Peyer's patch (tissue), 4 donors: ENCODE measurements at regions not wholly inside any gene's neighbourhood (a gene's known extent, or its start where the extent isn't known, plus 50 kb on each side); places are given as distances from the start of the nearest gene placed in this dataset.

ENCODE experiments used
- DNase-seq, 3 donors: peaks; one replicate each; pipeline ENCODE4 v3.0.0-alpha.2; 2017 to 2019
- H3K27ac ChIP-seq, 4 donors: fragments of 200-600 bp; sonication (generic); one replicate each; pipeline ENCODE4 v1.5.1; 2016 to 2019
- H3K27me3 ChIP-seq, 2 donors: fragments of 200-600 bp; sonication (generic); one replicate each; pipeline ENCODE4 v1.5.1; 2019
- H3K36me3 ChIP-seq, 3 donors: fragments of 200-600 bp; sonication (generic); one replicate each; pipeline ENCODE4 v1.5.1; 2016 to 2019
- H3K4me1 ChIP-seq, 4 donors: fragments of 200-600 bp; sonication (generic); one replicate each; pipeline ENCODE4 v1.5.1; 2016 to 2019
- H3K4me3 ChIP-seq, 4 donors: fragments of 200-600 bp; sonication (generic); 1 replicate in 3 of 4; 2 replicates in 1 of 4; pipeline ENCODE4 v1.5.1; 2016 to 2019; ENCODE audit warnings: mild to moderate bottlenecking in 1 of 4
- H3K9me3 ChIP-seq, 4 donors: fragments of 200-600 bp; sonication (generic); one replicate each; pipeline ENCODE4 v1.5.1; 2016 to 2019; ENCODE audit warnings: mild to moderate bottlenecking in 1 of 4
- POLR2A ChIP-seq, 2 donors: fragments of 450-650 bp; IDR thresholded peaks; one replicate each; pipeline ENCODE4 v1.5.1; 2017; ENCODE audit warnings: antibody characterized with exemption in 2 of 2, mild to moderate bottlenecking in 2 of 2, moderate library complexity in 2 of 2
- TF ChIP-seq, protein P1 (sequence below), 6 experiments: fragments of 450-650 bp in 4 of 6; fragments of 200-600 bp in 2 of 6; sonication (generic) in 1 of 6; IDR thresholded peaks; one replicate each; pipeline ENCODE4 v1.5.1; 2017 to 2019; ENCODE audit warnings: antibody characterized with exemption in 6 of 6, mild to moderate bottlenecking in 3 of 6, moderate library complexity in 1 of 6

DNA sequence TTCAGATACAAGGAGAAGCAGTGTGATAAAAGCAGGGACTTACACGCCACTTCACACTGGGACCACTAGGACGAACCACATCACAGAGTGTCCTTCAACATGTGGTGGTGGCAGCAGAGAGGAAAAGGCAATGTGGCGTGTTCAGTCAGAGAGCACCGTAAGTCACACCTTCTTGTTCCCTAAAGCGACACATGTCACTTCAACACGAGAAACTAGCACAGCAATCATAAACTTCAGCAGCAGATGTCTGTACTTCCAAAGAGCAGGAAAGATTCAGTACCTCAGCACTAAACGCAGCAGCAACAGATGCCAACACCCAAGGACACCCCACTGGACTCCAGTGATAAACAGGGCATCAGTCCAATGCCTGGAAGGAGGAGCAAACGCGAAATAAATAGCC, 96.7 kb downstream of the AREG start:
- peak in 2 of 3 donors; percentile 47 to 59 for DNase-seq
- Histone ChIP-seq H3K4me1 (peaks cover 0 to 34% (median 2%) of the 10 kb centered on the region in 4 donors), H3K27ac (peak overlapping the region in 3 of 4 donors; percentile 8 to 76 (median 66)), H3K36me3 (no peaks in the 10 kb centered on the region), H3K9me3 (no peaks in the 10 kb centered on the region), H3K4me3 (peak overlapping the region in 1 of 4 donors; percentile 9), H3K27me3 (no peaks in the 10 kb centered on the region)
- TF ChIP-seq, protein P1, sequence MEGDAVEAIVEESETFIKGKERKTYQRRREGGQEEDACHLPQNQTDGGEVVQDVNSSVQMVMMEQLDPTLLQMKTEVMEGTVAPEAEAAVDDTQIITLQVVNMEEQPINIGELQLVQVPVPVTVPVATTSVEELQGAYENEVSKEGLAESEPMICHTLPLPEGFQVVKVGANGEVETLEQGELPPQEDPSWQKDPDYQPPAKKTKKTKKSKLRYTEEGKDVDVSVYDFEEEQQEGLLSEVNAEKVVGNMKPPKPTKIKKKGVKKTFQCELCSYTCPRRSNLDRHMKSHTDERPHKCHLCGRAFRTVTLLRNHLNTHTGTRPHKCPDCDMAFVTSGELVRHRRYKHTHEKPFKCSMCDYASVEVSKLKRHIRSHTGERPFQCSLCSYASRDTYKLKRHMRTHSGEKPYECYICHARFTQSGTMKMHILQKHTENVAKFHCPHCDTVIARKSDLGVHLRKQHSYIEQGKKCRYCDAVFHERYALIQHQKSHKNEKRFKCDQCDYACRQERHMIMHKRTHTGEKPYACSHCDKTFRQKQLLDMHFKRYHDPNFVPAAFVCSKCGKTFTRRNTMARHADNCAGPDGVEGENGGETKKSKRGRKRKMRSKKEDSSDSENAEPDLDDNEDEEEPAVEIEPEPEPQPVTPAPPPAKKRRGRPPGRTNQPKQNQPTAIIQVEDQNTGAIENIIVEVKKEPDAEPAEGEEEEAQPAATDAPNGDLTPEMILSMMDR (IDR thresholded peaks at IDR 0.05), result peak in 3 of 6 experiments; percentile 15 to 31 (median 22)
- TF ChIP-seq POLR2A (IDR thresholded peaks at IDR 0.05), result peak in 1 of 2 donors; percentile 13

- Histone ChIP-seq H3K4me3 (no peak overlapping the region), H3K36me3 (no peaks in the 10 kb centered on the region), H3K27me3 (no peaks in the 10 kb centered on the region), H3K27ac (peak overlapping the region in 3 of 4 donors; percentile 33 to 76 (median 51)), H3K9me3 (no peaks in the 10 kb centered on the region), H3K4me1 (peaks cover 0 to 34% (median 2%) of the 10 kb centered on the region in 4 donors)
- TF ChIP-seq, protein P1 (IDR thresholded peaks at IDR 0.05), result no peak
- peak in 2 of 3 donors; percentile 17 to 62 for DNase-seq
Measured at GRCh38 chr4:74543231-74543781, 98.4 kb downstream of the AREG start.

GRCh38 chr4:74543983-74544382, 99.0 kb downstream of the AREG start:
- no peak for DNase-seq
- no peaks in the 10 kb centered on the region for H3K9me3 ChIP-seq
- H3K36me3 ChIP-seq, result no peaks in the 10 kb centered on the region
- no peaks in the 10 kb centered on the region for H3K27me3 ChIP-seq
- no peak overlapping the region for H3K4me3 ChIP-seq
- TF ChIP-seq POLR2A (IDR thresholded peaks at IDR 0.05), result no peak
- TF ChIP-seq, protein P1 (IDR thresholded peaks at IDR 0.05), result no peak
- H3K4me1 ChIP-seq, result peaks cover 0 to 34% (median 2%) of the 10 kb centered on the region in 4 donors
- peak overlapping the region in 3 of 4 donors; percentile 33 to 76 (median 51) for H3K27ac ChIP-seq

DNA sequence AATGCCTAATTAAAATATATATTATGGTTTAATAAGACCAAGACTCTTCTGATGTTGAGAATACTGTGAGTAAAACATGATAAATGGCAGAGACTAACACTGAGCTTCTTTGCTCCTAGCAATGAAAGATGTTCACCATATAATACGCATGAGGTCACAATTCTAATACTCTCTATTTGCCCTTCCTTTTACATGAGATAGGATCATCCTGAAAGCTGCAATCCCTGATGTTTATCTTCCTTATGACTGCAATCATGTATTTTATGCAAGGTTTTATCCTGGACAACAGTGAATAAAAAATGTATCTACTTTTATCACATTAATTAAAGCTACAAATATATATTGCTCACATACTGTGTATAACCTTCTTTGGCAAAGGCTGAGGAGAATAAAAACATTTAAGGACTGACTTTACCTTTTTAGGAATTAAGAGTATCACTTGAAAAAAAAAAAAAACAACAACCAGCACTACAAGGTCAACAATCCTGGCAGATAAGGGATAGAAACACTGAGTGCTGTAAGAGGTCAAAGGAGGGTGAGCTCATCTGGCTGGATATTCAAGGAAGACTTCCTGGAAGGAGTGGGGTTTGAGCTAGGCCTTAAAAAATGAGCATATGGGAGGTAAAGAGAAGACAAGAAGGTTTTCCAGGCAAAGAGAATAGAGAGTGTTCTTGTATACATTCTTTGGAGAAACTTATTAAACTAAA, 99.9 kb downstream of the AREG start:
- peak overlapping the region in 3 of 4 donors; percentile 48 to 76 (median 51) for H3K27ac ChIP-seq
- H3K4me1 ChIP-seq, result peaks cover 0 to 34% (median 2%) of the 10 kb centered on the region in 4 donors

DNA sequence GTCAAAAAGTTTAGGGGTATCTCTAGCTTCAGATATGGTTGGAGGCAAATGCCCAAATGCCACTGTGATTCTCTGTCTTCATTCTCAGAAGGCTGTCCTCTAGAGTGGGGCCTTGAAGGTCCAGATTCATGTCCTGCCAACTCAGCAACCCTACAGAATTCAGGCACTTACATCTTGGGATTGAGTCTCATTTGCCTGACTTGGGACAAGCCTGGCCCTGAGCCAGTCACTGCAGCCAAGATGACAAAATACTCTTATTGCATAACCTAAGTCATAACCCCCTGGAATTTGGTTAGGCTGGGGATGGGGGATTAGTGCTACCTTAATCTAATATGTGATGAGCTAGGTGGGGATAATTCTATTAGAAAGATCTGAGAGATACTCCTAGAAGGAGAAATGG, 100.5 kb downstream of the AREG start:
- H3K9me3 ChIP-seq, result no peaks in the 10 kb centered on the region
- no peaks in the 10 kb centered on the region for H3K27me3 ChIP-seq
- H3K36me3 ChIP-seq, result no peaks in the 10 kb centered on the region
- TF ChIP-seq, protein P1 (IDR thresholded peaks at IDR 0.05), result no peak
- TF ChIP-seq POLR2A (IDR thresholded peaks at IDR 0.05), result no peak
- DNase-seq, result no peak
- no peak overlapping the region for H3K4me3 ChIP-seq
- peak overlapping the region in 3 of 4 donors; percentile 48 to 76 (median 51) for H3K27ac ChIP-seq
- H3K4me1 ChIP-seq, result peaks cover 0 to 34% (median 2%) of the 10 kb centered on the region in 4 donors

More for the DNA sequence above, 99.9 kb downstream of the AREG start:
- DNase-seq, result no peak
- no peaks in the 10 kb centered on the region for H3K27me3 ChIP-seq
- H3K36me3 ChIP-seq, result no peaks in the 10 kb centered on the region
- H3K4me3 ChIP-seq, result no peak overlapping the region
- TF ChIP-seq POLR2A (IDR thresholded peaks at IDR 0.05), result no peak
- TF ChIP-seq, protein P1 (IDR thresholded peaks at IDR 0.05), result no peak
- no peaks in the 10 kb centered on the region for H3K9me3 ChIP-seq
